ACC112 (cell line): ENCODE measurements at regions not wholly inside any gene's neighbourhood (a gene's known extent, or its start where the extent isn't known, plus 50 kb on each side); places are given as distances from the start of the nearest gene placed in this dataset.

Source experiments
- H2AFZ ChIP-seq: fragments of 200-600 bp; sonication (generic); one replicate; pipeline ENCODE4 v1.6.0; 2017; ENCODE audit warnings: antibody characterized with exemption, low read length; ENCODE audit not compliant: unreplicated experiment
- H3K27ac ChIP-seq: fragments of 200-600 bp; sonication (generic); 2 replicates; pipeline ENCODE4 v1.5.1; 2014; ENCODE audit warnings: low read depth, mild to moderate bottlenecking, antibody characterized with exemption, low read length, moderate library complexity
- H3K27me3 ChIP-seq: fragments of 200-600 bp; sonication (generic); 2 replicates; pipeline ENCODE4 v1.6.1; 2014; ENCODE audit warnings: mild to moderate bottlenecking, antibody characterized with exemption, low read length, moderate library complexity, mixed read lengths; ENCODE audit not compliant: insufficient read depth
- H3K36me3 ChIP-seq: fragments of 200-600 bp; sonication (generic); 2 replicates; pipeline ENCODE4 v1.6.1; 2016; ENCODE audit warnings: mild to moderate bottlenecking, antibody characterized with exemption, low read length, moderate library complexity, mixed read lengths; ENCODE audit not compliant: insufficient read depth
- H3K4me1 ChIP-seq: fragments of 200-600 bp; sonication (generic); one replicate; pipeline ENCODE4 v1.6.1; 2016; ENCODE audit warnings: low read length, mixed read lengths; ENCODE audit not compliant: insufficient read depth, unreplicated experiment, control insufficient read depth
- H3K4me3 ChIP-seq: fragments of 200-600 bp; sonication (generic); 2 replicates; pipeline ENCODE4 v1.5.1; 2014; ENCODE audit warnings: mild to moderate bottlenecking, low read depth, low read length
- H3K79me2 ChIP-seq: fragments of 200-600 bp; sonication (generic); one replicate; pipeline ENCODE4 v1.6.0; 2016; ENCODE audit warnings: low read length; ENCODE audit not compliant: control insufficient read depth, unreplicated experiment, insufficient read depth

GRCh38 chr2:171608168-171608567 is 79.1 kb upstream of the DYNC1I2 start:
- no peak overlapping the region for H2AFZ ChIP-seq
- H3K27ac ChIP-seq, result no peak overlapping the region
- no peaks in the 10 kb centered on the region for H3K4me1 ChIP-seq
- no peaks in the 10 kb centered on the region for H3K27me3 ChIP-seq
- no peak overlapping the region for H3K4me3 ChIP-seq
- H3K36me3 ChIP-seq, result no peaks in the 10 kb centered on the region
- no peaks in the 10 kb centered on the region for H3K79me2 ChIP-seq

- no peak overlapping the region for H2AFZ ChIP-seq
- no peak overlapping the region for H3K27ac ChIP-seq
- no peaks in the 10 kb centered on the region for H3K79me2 ChIP-seq
- H3K27me3 ChIP-seq, result no peaks in the 10 kb centered on the region
- H3K4me3 ChIP-seq, result no peak overlapping the region
- H3K36me3 ChIP-seq, result no peaks in the 10 kb centered on the region
- peaks cover 8% of the 10 kb centered on the region for H3K4me1 ChIP-seq
Measured at GRCh38 chr2:171610824-171611223, 76.4 kb upstream of the DYNC1I2 start.

GRCh38 chr2:171615069-171615468 is 72.2 kb upstream of the DYNC1I2 start:
- Histone ChIP-seq H3K79me2 (no peaks in the 10 kb centered on the region), H3K27me3 (no peaks in the 10 kb centered on the region), H3K4me3 (no peak overlapping the region), H3K27ac (peak overlapping the region; percentile 39), H3K36me3 (no peaks in the 10 kb centered on the region), H3K4me1 (peaks cover 8% of the 10 kb centered on the region), H2AFZ (no peak overlapping the region)

GRCh38 chr2:171617981-171618380 is 69.3 kb upstream of the DYNC1I2 start:
- Histone ChIP-seq H3K36me3 (no peaks in the 10 kb centered on the region), H2AFZ (no peak overlapping the region), H3K4me1 (peaks cover 8% of the 10 kb centered on the region), H3K27me3 (no peaks in the 10 kb centered on the region), H3K79me2 (no peaks in the 10 kb centered on the region), H3K27ac (no peak overlapping the region), H3K4me3 (no peak overlapping the region)

- Histone ChIP-seq H3K36me3 (no peaks in the 10 kb centered on the region), H3K79me2 (no peaks in the 10 kb centered on the region), H3K4me3 (no peak overlapping the region), H3K4me1 (no peaks in the 10 kb centered on the region), H3K27me3 (peaks cover 5% of the 10 kb centered on the region; the same call in 1 of the 2 replicates), H2AFZ (no peak overlapping the region), H3K27ac (no peak overlapping the region)
Measured at GRCh38 chr2:171625006-171625405, 62.3 kb upstream of the DYNC1I2 start.

- H3K4me1 ChIP-seq, result no peaks in the 10 kb centered on the region
- H3K27ac ChIP-seq, result no peak overlapping the region
- peaks cover 5% of the 10 kb centered on the region; the same call in 1 of the 2 replicates for H3K27me3 ChIP-seq
- H3K79me2 ChIP-seq, result no peaks in the 10 kb centered on the region
- H3K36me3 ChIP-seq, result no peaks in the 10 kb centered on the region
- H3K4me3 ChIP-seq, result no peak overlapping the region
- H2AFZ ChIP-seq, result no peak overlapping the region
Measured at GRCh38 chr2:171626949-171627348, 60.3 kb upstream of the DYNC1I2 start.

GRCh38 chr2:171627412-171627811 is 59.9 kb upstream of the DYNC1I2 start:
- no peaks in the 10 kb centered on the region for H3K4me1 ChIP-seq
- H3K4me3 ChIP-seq, result no peak overlapping the region
- H2AFZ ChIP-seq, result no peak overlapping the region
- no peak overlapping the region for H3K27ac ChIP-seq
- no peaks in the 10 kb centered on the region for H3K36me3 ChIP-seq
- H3K27me3 ChIP-seq, result peaks cover 5% of the 10 kb centered on the region; the same call in 1 of the 2 replicates
- H3K79me2 ChIP-seq, result no peaks in the 10 kb centered on the region

- Histone ChIP-seq H3K4me3 (no peak overlapping the region), H3K27me3 (peaks cover 5% of the 10 kb centered on the region; the same call in 1 of the 2 replicates), H3K27ac (no peak overlapping the region), H3K4me1 (no peaks in the 10 kb centered on the region), H3K36me3 (no peaks in the 10 kb centered on the region), H2AFZ (no peak overlapping the region), H3K79me2 (no peaks in the 10 kb centered on the region)
Measured at GRCh38 chr2:171629113-171629512, 58.2 kb upstream of the DYNC1I2 start.

GRCh38 chr2:171630089-171630770 is 57.0 kb upstream of the DYNC1I2 start:
- Histone ChIP-seq H2AFZ (no peak overlapping the region), H3K27ac (no peak overlapping the region), H3K36me3 (no peaks in the 10 kb centered on the region), H3K79me2 (no peaks in the 10 kb centered on the region), H3K4me1 (no peaks in the 10 kb centered on the region), H3K4me3 (no peak overlapping the region), H3K27me3 (peaks cover 2% of the 10 kb centered on the region; the same call in 1 of the 2 replicates)

GRCh38 chr2:171630812-171631626 is 56.2 kb upstream of the DYNC1I2 start:
- Histone ChIP-seq H3K79me2 (no peaks in the 10 kb centered on the region), H3K36me3 (no peaks in the 10 kb centered on the region), H3K4me3 (no peak overlapping the region), H3K4me1 (no peaks in the 10 kb centered on the region), H3K27ac (no peak overlapping the region), H3K27me3 (no peaks in the 10 kb centered on the region), H2AFZ (no peak overlapping the region)
